Progenitor cell of endocrine pancreas (in vitro differentiated cells): ENCODE measurements at regions not wholly inside any gene's neighbourhood (a gene's known extent, or its start where the extent isn't known, plus 50 kb on each side); places are given as distances from the start of the nearest gene placed in this dataset.

Experiments
- DNase-seq: peaks from one replicate; pipeline ENCODE4 v3.0.0; 2021; ENCODE audit warnings: low spot score; ENCODE audit not compliant: unreplicated experiment
- H3K27ac Mint-ChIP-seq: 2 replicates; pipeline ENCODE4 v1.8.0; 2021; ENCODE audit warnings: mild to moderate bottlenecking, moderate library complexity, mixed read lengths
- H3K27me3 Mint-ChIP-seq: 2 replicates; pipeline ENCODE4 v1.8.0; 2021; ENCODE audit warnings: mixed read lengths
- H3K36me3 Mint-ChIP-seq: 2 replicates; pipeline ENCODE4 v1.8.0; 2022; ENCODE audit warnings: mixed read lengths; ENCODE audit not compliant: insufficient read depth
- H3K4me1 Mint-ChIP-seq: 2 replicates; pipeline ENCODE4 v1.8.0; 2021; ENCODE audit warnings: low read depth, mixed read lengths
- H3K4me3 Mint-ChIP-seq: 2 replicates; pipeline ENCODE4 v1.8.0; 2021; ENCODE audit warnings: low read depth, mild to moderate bottlenecking, moderate library complexity, mixed read lengths
- H3K9me3 Mint-ChIP-seq: 2 replicates; pipeline ENCODE4 v1.8.0; 2021; ENCODE audit warnings: low read depth, mixed read lengths
- CTCF ChIP-seq: fragments of 200-600 bp; sonication (generic); IDR thresholded peaks from one replicate; pipeline ENCODE4 v1.5.0; 2021; ENCODE audit warnings: antibody characterized with exemption, mild to moderate bottlenecking; ENCODE audit not compliant: unreplicated experiment

DNA sequence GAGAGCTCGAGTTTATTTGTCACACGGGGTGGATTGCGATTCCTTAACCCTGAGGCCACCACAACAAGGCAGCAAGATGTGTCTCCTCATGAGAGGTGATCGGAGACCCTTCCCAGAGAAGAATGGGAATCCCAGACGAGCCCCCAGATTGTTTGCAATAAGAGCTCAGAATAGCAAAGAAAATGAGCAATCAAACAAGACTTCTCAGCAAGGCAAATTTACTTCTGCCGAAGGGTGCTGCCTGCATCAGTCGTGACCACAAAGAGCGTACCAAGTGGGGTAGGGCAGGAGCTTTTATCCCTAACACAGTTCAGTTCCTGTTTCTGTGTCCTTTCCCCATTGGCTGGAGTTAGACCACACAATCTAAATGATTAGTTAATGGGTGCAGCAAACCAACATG, 237.5 kb upstream of the SYT4 start:
- no peaks in the 10 kb centered on the region for H3K27me3 Mint-ChIP-seq
- H3K9me3 Mint-ChIP-seq, result peaks cover 31% of the 10 kb centered on the region
- no peak for DNase-seq
- H3K36me3 Mint-ChIP-seq, result no peaks in the 10 kb centered on the region
- H3K27ac Mint-ChIP-seq, result no peak overlapping the region
- TF ChIP-seq CTCF, result no peak
- H3K4me3 Mint-ChIP-seq, result no peak overlapping the region
- H3K4me1 Mint-ChIP-seq, result no peaks in the 10 kb centered on the region

- TF ChIP-seq CTCF, result no peak
- Mint-ChIP-seq H3K9me3 (peaks cover 24% of the 10 kb centered on the region), H3K36me3 (no peaks in the 10 kb centered on the region), H3K4me1 (no peaks in the 10 kb centered on the region), H3K27ac (no peak overlapping the region), H3K27me3 (no peaks in the 10 kb centered on the region), H3K4me3 (no peak overlapping the region)
- no peak for DNase-seq
These were observed 238.2 kb upstream of the SYT4 start for GRCh38 chr18:43515481-43515880.

DNA sequence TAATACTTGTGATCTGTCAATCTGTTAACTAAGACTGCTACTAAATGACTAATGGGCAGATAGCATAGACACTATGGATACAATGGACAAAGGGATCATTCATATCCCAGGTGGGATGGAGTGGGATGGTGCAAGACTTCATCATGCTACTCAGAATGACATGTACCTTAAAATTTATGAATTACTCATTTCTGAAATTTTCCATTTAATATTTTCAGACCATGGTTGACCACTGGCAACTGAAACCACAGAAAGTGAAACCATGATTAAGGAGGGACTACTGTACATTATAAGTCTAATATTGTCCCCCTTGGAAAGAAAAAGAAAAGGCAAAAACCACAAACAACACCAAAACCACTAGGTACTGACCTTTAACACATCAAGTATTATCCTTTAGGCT, 247.0 kb upstream of the SYT4 start:
- Mint-ChIP-seq H3K36me3 (no peaks in the 10 kb centered on the region), H3K9me3 (no peaks in the 10 kb centered on the region), H3K27ac (no peak overlapping the region), H3K27me3 (no peaks in the 10 kb centered on the region), H3K4me3 (no peak overlapping the region), H3K4me1 (no peaks in the 10 kb centered on the region)
- TF ChIP-seq CTCF, result no peak
- no peak for DNase-seq

DNA sequence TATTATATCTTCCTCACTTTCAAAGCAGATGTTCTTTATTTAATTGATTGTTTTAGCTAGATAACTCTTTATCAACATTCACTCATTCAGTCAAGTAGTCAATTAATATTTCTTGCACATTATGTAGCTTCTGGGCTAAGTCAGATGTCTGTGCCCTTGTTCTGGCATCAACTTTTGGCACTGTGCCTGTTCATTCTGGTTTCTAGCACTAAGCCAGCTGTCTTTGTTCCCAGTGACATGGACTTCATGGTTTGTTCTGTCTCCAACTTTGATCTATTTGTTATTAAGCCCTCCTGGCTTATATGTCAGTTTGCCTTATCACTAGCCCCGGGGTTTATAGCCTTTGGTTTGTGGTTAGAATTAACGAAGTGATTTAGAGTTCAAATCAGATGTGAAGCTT, 247.9 kb upstream of the SYT4 start:
- DNase-seq, result no peak
- no peaks in the 10 kb centered on the region for H3K27me3 Mint-ChIP-seq
- no peak overlapping the region for H3K27ac Mint-ChIP-seq
- H3K4me1 Mint-ChIP-seq, result no peaks in the 10 kb centered on the region
- no peaks in the 10 kb centered on the region for H3K9me3 Mint-ChIP-seq
- H3K4me3 Mint-ChIP-seq, result no peak overlapping the region
- H3K36me3 Mint-ChIP-seq, result no peaks in the 10 kb centered on the region
- no peak for TF ChIP-seq CTCF

DNA sequence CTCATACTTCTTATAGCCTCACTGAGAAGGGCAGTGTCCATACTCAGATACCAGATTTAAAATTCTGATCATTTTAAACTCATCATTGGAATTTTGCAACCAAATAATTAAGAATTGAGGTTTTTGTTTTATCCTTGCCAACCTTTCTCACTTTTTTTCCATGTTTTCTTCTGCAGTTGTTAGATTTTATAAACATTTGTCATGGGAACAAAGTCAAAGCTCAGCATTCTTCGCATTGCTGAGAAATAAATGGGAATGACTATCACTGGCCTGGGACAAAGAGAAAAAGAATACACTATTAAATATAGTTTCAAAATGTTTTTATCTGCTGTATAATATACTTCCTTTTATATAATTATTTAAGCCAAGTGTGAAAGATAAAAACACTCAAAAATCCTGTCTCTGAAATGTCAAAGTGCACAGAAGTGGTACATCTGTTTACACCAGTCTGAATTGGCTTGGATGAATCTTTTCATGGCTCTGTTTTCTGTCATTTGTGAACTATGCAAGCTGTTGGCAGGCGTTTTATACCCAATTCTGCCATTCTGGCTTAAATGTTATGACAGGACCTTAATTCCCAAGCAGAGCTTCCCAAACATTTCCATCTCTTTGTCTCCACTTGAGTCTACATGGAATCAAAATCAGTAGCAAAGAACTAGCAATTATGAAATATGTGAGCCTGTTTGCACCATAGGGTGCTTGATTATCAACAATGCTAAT, 249.3 kb upstream of the SYT4 start:
- Mint-ChIP-seq H3K4me3 (no peak overlapping the region), H3K27ac (no peak overlapping the region), H3K4me1 (no peaks in the 10 kb centered on the region)

More for the DNA sequence above, 249.3 kb upstream of the SYT4 start:
- TF ChIP-seq CTCF, result no peak
- no peaks in the 10 kb centered on the region for H3K9me3 Mint-ChIP-seq
- no peaks in the 10 kb centered on the region for H3K27me3 Mint-ChIP-seq
- no peaks in the 10 kb centered on the region for H3K36me3 Mint-ChIP-seq
- DNase-seq, result no peak
